ENCODE measurements at regions not wholly inside any gene's neighbourhood (a gene's known extent, or its start where the extent isn't known, plus 50 kb on each side); places are given as distances from the start of the nearest gene placed in this dataset.

GRCh38 chr15:62610265-62610869 lies 432.2 kb upstream of the TPM1 start:
- Histone ChIP-seq H3K27ac (no peak overlapping the region), H3K4me3 (no peak overlapping the region)

- Histone ChIP-seq H3K4me3 (no peak overlapping the region), H3K27ac (no peak overlapping the region)
Observed at GRCh38 chr15:62611002-62611401, 431.5 kb upstream of the TPM1 start.

GRCh38 chr15:62612183-62612733 lies 430.3 kb upstream of the TPM1 start:
- no peak overlapping the region for H3K4me3 ChIP-seq
- no peak overlapping the region for H3K27ac ChIP-seq

- H3K27ac ChIP-seq: no peak overlapping the region
- no peak overlapping the region for H3K4me3 ChIP-seq
Observed at GRCh38 chr15:62612771-62613170, 429.8 kb upstream of the TPM1 start.

GRCh38 chr15:62616746-62617145 lies 425.8 kb upstream of the TPM1 start:
- H3K27ac ChIP-seq: no peak overlapping the region

GRCh38 chr15:62617741-62618140 lies 424.8 kb upstream of the TPM1 start:
- no peak overlapping the region for H3K4me3 ChIP-seq
- no peak overlapping the region for H3K27ac ChIP-seq

More at GRCh38 chr15:62616746-62617145, 425.8 kb upstream of the TPM1 start:
- no peak overlapping the region for H3K4me3 ChIP-seq

- H3K4me3 ChIP-seq: no peak overlapping the region
- H3K27ac ChIP-seq: no peak overlapping the region
Observed at GRCh38 chr15:62618432-62618831, 424.1 kb upstream of the TPM1 start.

- peak overlapping the region in 2 of 21 experiments; percentile 8 for H3K27ac ChIP-seq
- no peak overlapping the region for H3K4me3 ChIP-seq
Observed at GRCh38 chr15:62618846-62619504, 423.6 kb upstream of the TPM1 start.

- peak overlapping the region in 1 of 21 experiments; percentile 8 for H3K27ac ChIP-seq
- no peak overlapping the region for H3K4me3 ChIP-seq
Observed at GRCh38 chr15:62619526-62619925, 423.0 kb upstream of the TPM1 start.

GRCh38 chr15:62622775-62623174 lies 419.8 kb upstream of the TPM1 start:
- Histone ChIP-seq H3K4me3 (no peak overlapping the region), H3K27ac (no peak overlapping the region)

- Histone ChIP-seq H3K4me3 (no peak overlapping the region), H3K27ac (peak overlapping the region in 7 of 21 experiments; percentile 1 to 63 (median 42))
Observed at GRCh38 chr15:62624547-62625378, 417.8 kb upstream of the TPM1 start.

GRCh38 chr15:62625429-62626033 lies 417.0 kb upstream of the TPM1 start:
- peak overlapping the region in 6 of 21 experiments; percentile 1 to 63 (median 42) for H3K27ac ChIP-seq
- no peak overlapping the region for H3K4me3 ChIP-seq

- Histone ChIP-seq H3K27ac (no peak overlapping the region), H3K4me3 (no peak overlapping the region)
Observed at GRCh38 chr15:62626903-62627302, 415.6 kb upstream of the TPM1 start.

GRCh38 chr15:62631076-62631724 lies 411.3 kb upstream of the TPM1 start:
- no peak overlapping the region for H3K4me3 ChIP-seq
- no peak overlapping the region for H3K27ac ChIP-seq

GRCh38 chr15:62636823-62637573 lies 405.5 kb upstream of the TPM1 start:
- Histone ChIP-seq H3K4me3 (no peak overlapping the region), H3K27ac (no peak overlapping the region)

- Histone ChIP-seq H3K27ac (no peak overlapping the region), H3K4me3 (no peak overlapping the region)
Observed at GRCh38 chr15:62637574-62637897, 405.0 kb upstream of the TPM1 start.

GRCh38 chr15:62637950-62638619 lies 404.5 kb upstream of the TPM1 start:
- Histone ChIP-seq H3K4me3 (no peak overlapping the region), H3K27ac (no peak overlapping the region)

- H3K4me3 ChIP-seq: no peak overlapping the region
- H3K27ac ChIP-seq: no peak overlapping the region
Observed at GRCh38 chr15:62639432-62639831, 403.1 kb upstream of the TPM1 start.
